Endothelial cell of umbilical vein (primary cell): ENCODE measurements at regions not wholly inside any gene's neighbourhood (a gene's known extent, or its start where the extent isn't known, plus 50 kb on each side); places are given as distances from the start of the nearest gene placed in this dataset.

Experiments
- GATA2 ChIP-seq: IDR thresholded peaks from 2 replicates; pipeline ENCODE4 v1.7.0; 2011; ENCODE audit warnings: low read depth, mild to moderate bottlenecking, moderate library complexity, mixed read lengths, low read length; ENCODE audit not compliant: insufficient read length, insufficient read depth
- MYC ChIP-seq: IDR thresholded peaks from one replicate; pipeline ENCODE4 v1.6.1; 2011; ENCODE audit warnings: mild to moderate bottlenecking, low read depth, low read length
- TF ChIP-seq, protein P1 (sequence below), 2 donors: IDR thresholded peaks; 1 replicate in 1 of 2; 2 replicates in 1 of 2; pipeline ENCODE4 v1.5.1; 2011; ENCODE audit warnings: low read length in 2 of 2, mild to moderate bottlenecking in 2 of 2, moderate library complexity in 2 of 2, control low read depth in 1 of 2, inconsistent platforms in 1 of 2, low read depth in 1 of 2; ENCODE audit not compliant: insufficient read depth in 1 of 2; ENCODE audit errors: extremely low read depth in 1 of 2
- TF ChIP-seq, protein P2 (sequence below): IDR thresholded peaks from 2 replicates; pipeline ENCODE4 v1.6.1; 2011; ENCODE audit not compliant: insufficient read depth, insufficient read length

GRCh38 chr13:89812856-89813255 is 1534.6 kb upstream of the MIR17HG start:
- no peak for TF ChIP-seq GATA2
- TF ChIP-seq, protein P1, sequence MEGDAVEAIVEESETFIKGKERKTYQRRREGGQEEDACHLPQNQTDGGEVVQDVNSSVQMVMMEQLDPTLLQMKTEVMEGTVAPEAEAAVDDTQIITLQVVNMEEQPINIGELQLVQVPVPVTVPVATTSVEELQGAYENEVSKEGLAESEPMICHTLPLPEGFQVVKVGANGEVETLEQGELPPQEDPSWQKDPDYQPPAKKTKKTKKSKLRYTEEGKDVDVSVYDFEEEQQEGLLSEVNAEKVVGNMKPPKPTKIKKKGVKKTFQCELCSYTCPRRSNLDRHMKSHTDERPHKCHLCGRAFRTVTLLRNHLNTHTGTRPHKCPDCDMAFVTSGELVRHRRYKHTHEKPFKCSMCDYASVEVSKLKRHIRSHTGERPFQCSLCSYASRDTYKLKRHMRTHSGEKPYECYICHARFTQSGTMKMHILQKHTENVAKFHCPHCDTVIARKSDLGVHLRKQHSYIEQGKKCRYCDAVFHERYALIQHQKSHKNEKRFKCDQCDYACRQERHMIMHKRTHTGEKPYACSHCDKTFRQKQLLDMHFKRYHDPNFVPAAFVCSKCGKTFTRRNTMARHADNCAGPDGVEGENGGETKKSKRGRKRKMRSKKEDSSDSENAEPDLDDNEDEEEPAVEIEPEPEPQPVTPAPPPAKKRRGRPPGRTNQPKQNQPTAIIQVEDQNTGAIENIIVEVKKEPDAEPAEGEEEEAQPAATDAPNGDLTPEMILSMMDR (IDR thresholded peaks at IDR 0.05; ENCODE audit: extremely low read depth in 1 of 2, insufficient read depth in 1 of 2, low read depth in 1 of 2, low read length in 2 of 2), result no peak
- no peak for TF ChIP-seq MYC
- TF ChIP-seq, protein P2, sequence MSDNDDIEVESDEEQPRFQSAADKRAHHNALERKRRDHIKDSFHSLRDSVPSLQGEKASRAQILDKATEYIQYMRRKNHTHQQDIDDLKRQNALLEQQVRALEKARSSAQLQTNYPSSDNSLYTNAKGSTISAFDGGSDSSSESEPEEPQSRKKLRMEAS, result no peak
